ENCODE measurements at regions not wholly inside any gene's neighbourhood (a gene's known extent, or its start where the extent isn't known, plus 50 kb on each side); places are given as distances from the start of the nearest gene placed in this dataset.

DNA sequence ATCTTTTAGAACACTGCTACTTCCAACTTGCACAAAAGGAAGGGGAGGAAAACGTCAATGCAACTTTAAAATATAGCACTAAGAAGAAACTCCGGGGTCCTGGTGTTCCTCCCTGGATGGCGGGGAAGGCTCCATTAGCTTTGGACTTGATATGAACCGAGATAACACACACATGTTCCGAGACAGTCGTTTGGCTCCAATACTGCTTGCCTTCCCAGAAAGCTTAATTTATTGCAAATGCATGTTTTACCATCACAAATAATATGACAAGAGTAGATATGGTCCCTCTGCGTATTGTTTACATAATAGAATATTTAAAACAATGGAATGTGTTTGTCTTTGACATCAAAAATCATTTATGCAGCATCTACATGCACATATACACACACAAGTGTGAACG, 87.6 kb upstream of the CLMN start:
- Histone ChIP-seq H3K27me3 (ENCODE audit: control insufficient read depth, insufficient read depth, low read length) (no peaks in the 10 kb centered on the region), H3K4me2 (ENCODE audit: low read length) (no peak overlapping the region), H3K9me3 (replicated peaks; ENCODE audit: low read length) (no peaks in the 10 kb centered on the region), H3K4me1 (ENCODE audit: control insufficient read depth, insufficient read depth, low read length) (no peaks in the 10 kb centered on the region), H3K9ac (ENCODE audit: low read depth, low read length) (no peak overlapping the region), H3K36me3 (ENCODE audit: insufficient read depth, low read length) (no peaks in the 10 kb centered on the region), H3K4me3 (ENCODE audit: low read length) (no peak overlapping the region)

GRCh38 chr14:95406756-95407277, 87.1 kb upstream of the CLMN start:
- Histone ChIP-seq H3K9me3 (replicated peaks; ENCODE audit: low read length) (no peaks in the 10 kb centered on the region), H3K9ac (ENCODE audit: low read depth, low read length) (no peak overlapping the region), H3K27me3 (ENCODE audit: control insufficient read depth, insufficient read depth, low read length) (no peaks in the 10 kb centered on the region), H3K4me1 (ENCODE audit: control insufficient read depth, insufficient read depth, low read length) (no peaks in the 10 kb centered on the region), H3K4me2 (ENCODE audit: low read length) (no peak overlapping the region), H3K36me3 (ENCODE audit: insufficient read depth, low read length) (no peaks in the 10 kb centered on the region), H3K4me3 (ENCODE audit: low read length) (no peak overlapping the region)

GRCh38 chr14:95404583-95404982, 84.9 kb upstream of the CLMN start:
- H3K27me3 ChIP-seq (ENCODE audit: control insufficient read depth, insufficient read depth, low read length): no peaks in the 10 kb centered on the region
- H3K36me3 ChIP-seq (ENCODE audit: insufficient read depth, low read length): no peaks in the 10 kb centered on the region
- H3K4me1 ChIP-seq (ENCODE audit: control insufficient read depth, insufficient read depth, low read length): no peaks in the 10 kb centered on the region
- H3K4me3 ChIP-seq (ENCODE audit: low read length): no peak overlapping the region
- no peaks in the 10 kb centered on the region for H3K9me3 ChIP-seq (replicated peaks; ENCODE audit: low read length)
- H3K9ac ChIP-seq (ENCODE audit: low read depth, low read length): no peak overlapping the region
- no peak overlapping the region for H3K4me2 ChIP-seq (ENCODE audit: low read length)

DNA sequence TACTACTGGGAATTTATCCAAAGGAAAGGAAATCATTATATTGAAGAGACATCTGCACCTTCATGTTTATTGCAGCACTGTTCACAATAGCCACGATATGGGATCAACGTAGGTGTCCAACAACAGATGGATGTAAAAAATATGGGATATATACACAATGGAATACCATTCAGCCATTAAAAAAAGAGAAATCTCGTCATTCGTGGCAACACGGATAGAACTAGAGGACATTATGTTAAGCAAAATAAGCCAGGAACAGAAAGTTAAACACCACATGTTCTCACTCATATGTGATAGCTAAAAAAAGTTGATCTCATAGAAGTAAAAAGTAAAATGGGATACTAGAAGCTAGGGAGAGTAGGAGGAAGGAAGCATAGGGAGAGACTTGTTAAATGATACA, 82.9 kb upstream of the CLMN start:
- H3K4me1 ChIP-seq (ENCODE audit: control insufficient read depth, insufficient read depth, low read length): no peaks in the 10 kb centered on the region
- H3K4me3 ChIP-seq (ENCODE audit: low read length): no peak overlapping the region
- no peaks in the 10 kb centered on the region for H3K9me3 ChIP-seq (replicated peaks; ENCODE audit: low read length)
- H3K27me3 ChIP-seq (ENCODE audit: control insufficient read depth, insufficient read depth, low read length): no peaks in the 10 kb centered on the region
- no peak overlapping the region for H3K9ac ChIP-seq (ENCODE audit: low read depth, low read length)
- no peaks in the 10 kb centered on the region for H3K36me3 ChIP-seq (ENCODE audit: insufficient read depth, low read length)
- no peak overlapping the region for H3K4me2 ChIP-seq (ENCODE audit: low read length)

DNA sequence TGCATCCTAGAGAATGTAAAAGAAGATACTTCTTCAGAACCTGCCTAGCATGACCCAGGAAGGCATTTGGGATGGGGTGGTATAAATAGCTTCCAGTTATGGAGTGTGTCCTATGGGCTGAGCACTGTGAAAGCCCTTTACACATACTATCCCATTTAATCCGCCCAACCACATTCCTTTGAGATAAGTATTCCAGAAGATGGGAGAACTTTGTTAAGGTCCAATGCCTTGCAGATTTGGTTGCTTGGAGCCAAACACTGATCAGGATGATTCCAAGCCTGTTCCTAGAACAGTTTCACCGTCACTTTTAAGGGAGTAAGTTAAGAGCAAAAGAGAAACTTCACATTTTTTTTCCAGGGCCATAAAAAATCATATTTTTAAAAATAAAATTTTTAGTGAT, 82.5 kb upstream of the CLMN start:
- H3K4me2 ChIP-seq (ENCODE audit: low read length): no peak overlapping the region

GRCh38 chr14:95398630-95399547, 79.2 kb upstream of the CLMN start:
- Histone ChIP-seq H3K4me1 (ENCODE audit: control insufficient read depth, insufficient read depth, low read length) (peaks cover 4% of the 10 kb centered on the region), H3K9ac (ENCODE audit: low read depth, low read length) (no peak overlapping the region), H3K36me3 (ENCODE audit: insufficient read depth, low read length) (no peaks in the 10 kb centered on the region), H3K4me2 (ENCODE audit: low read length) (no peak overlapping the region), H3K27me3 (ENCODE audit: control insufficient read depth, insufficient read depth, low read length) (no peaks in the 10 kb centered on the region), H3K9me3 (replicated peaks; ENCODE audit: low read length) (no peaks in the 10 kb centered on the region), H3K4me3 (ENCODE audit: low read length) (no peak overlapping the region)

More for the DNA sequence above, 82.5 kb upstream of the CLMN start:
- no peaks in the 10 kb centered on the region for H3K9me3 ChIP-seq (replicated peaks; ENCODE audit: low read length)
- no peaks in the 10 kb centered on the region for H3K36me3 ChIP-seq (ENCODE audit: insufficient read depth, low read length)
- H3K4me3 ChIP-seq (ENCODE audit: low read length): no peak overlapping the region
- no peak overlapping the region for H3K9ac ChIP-seq (ENCODE audit: low read depth, low read length)
- no peaks in the 10 kb centered on the region for H3K27me3 ChIP-seq (ENCODE audit: control insufficient read depth, insufficient read depth, low read length)
- H3K4me1 ChIP-seq (ENCODE audit: control insufficient read depth, insufficient read depth, low read length): no peaks in the 10 kb centered on the region

GRCh38 chr14:95397325-95397724, 77.6 kb upstream of the CLMN start:
- H3K36me3 ChIP-seq (ENCODE audit: insufficient read depth, low read length): no peaks in the 10 kb centered on the region
- H3K9ac ChIP-seq (ENCODE audit: low read depth, low read length): no peak overlapping the region
- peaks cover 4% of the 10 kb centered on the region for H3K4me1 ChIP-seq (ENCODE audit: control insufficient read depth, insufficient read depth, low read length)
- no peaks in the 10 kb centered on the region for H3K27me3 ChIP-seq (ENCODE audit: control insufficient read depth, insufficient read depth, low read length)
- H3K9me3 ChIP-seq (replicated peaks; ENCODE audit: low read length): no peaks in the 10 kb centered on the region
- H3K4me2 ChIP-seq (ENCODE audit: low read length): no peak overlapping the region
- H3K4me3 ChIP-seq (ENCODE audit: low read length): no peak overlapping the region

GRCh38 chr14:95396221-95396620, 76.5 kb upstream of the CLMN start:
- Histone ChIP-seq H3K9me3 (replicated peaks; ENCODE audit: low read length) (no peaks in the 10 kb centered on the region), H3K4me2 (ENCODE audit: low read length) (no peak overlapping the region), H3K4me3 (ENCODE audit: low read length) (no peak overlapping the region), H3K27me3 (ENCODE audit: control insufficient read depth, insufficient read depth, low read length) (no peaks in the 10 kb centered on the region), H3K4me1 (ENCODE audit: control insufficient read depth, insufficient read depth, low read length) (peaks cover 4% of the 10 kb centered on the region), H3K9ac (ENCODE audit: low read depth, low read length) (no peak overlapping the region), H3K36me3 (ENCODE audit: insufficient read depth, low read length) (no peaks in the 10 kb centered on the region)

- no peaks in the 10 kb centered on the region for H3K36me3 ChIP-seq (ENCODE audit: insufficient read depth, low read length)
- H3K9me3 ChIP-seq (replicated peaks; ENCODE audit: low read length): no peaks in the 10 kb centered on the region
- no peaks in the 10 kb centered on the region for H3K27me3 ChIP-seq (ENCODE audit: control insufficient read depth, insufficient read depth, low read length)
- no peak overlapping the region for H3K4me3 ChIP-seq (ENCODE audit: low read length)
- H3K4me1 ChIP-seq (ENCODE audit: control insufficient read depth, insufficient read depth, low read length): peaks cover 4% of the 10 kb centered on the region
- no peak overlapping the region for H3K4me2 ChIP-seq (ENCODE audit: low read length)
- H3K9ac ChIP-seq (ENCODE audit: low read depth, low read length): no peak overlapping the region
These were observed 75.5 kb upstream of the CLMN start for GRCh38 chr14:95395098-95395737.

DNA sequence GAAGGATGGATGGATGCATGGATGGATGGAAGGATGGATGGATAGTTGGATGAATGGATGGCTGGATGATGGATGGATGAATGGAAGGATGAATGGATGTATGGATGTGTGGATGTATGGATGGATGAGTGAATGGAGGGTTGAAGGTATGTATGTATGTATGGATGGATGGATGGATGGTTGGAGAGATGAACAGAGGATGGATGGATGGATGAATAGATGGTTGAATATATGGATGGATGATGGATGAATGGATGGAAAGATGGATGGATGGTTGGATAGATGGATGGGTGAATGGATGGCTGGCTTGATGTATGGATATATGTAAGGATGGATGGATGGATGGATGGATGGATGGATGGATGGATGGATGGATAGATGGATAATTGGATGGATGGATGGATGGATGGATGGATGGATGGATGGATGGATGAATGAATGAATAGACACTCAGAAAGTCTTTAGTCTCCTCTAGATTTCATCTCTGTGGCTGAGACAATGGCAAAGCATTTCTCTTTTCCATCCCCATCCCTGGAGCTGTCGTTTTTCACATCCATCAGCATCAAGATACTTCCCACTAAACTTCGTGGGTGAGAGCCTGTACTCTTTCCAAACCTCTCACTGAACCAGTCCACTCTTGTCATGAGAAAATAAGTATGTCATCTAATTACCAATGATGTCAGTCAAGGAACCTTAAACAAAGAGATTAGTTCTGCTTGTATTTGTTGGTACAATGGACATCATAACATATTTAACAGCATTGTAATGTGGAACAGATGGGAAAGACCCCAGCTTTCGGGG, 74.8 kb upstream of the CLMN start:
- H3K4me3 ChIP-seq (ENCODE audit: low read length): no peak overlapping the region
- no peak overlapping the region for H3K9ac ChIP-seq (ENCODE audit: low read depth, low read length)
- H3K4me2 ChIP-seq (ENCODE audit: low read length): no peak overlapping the region
- no peaks in the 10 kb centered on the region for H3K9me3 ChIP-seq (replicated peaks; ENCODE audit: low read length)
- no peaks in the 10 kb centered on the region for H3K27me3 ChIP-seq (ENCODE audit: control insufficient read depth, insufficient read depth, low read length)
- H3K36me3 ChIP-seq (ENCODE audit: insufficient read depth, low read length): no peaks in the 10 kb centered on the region
- H3K4me1 ChIP-seq (ENCODE audit: control insufficient read depth, insufficient read depth, low read length): peaks cover 9% of the 10 kb centered on the region

DNA sequence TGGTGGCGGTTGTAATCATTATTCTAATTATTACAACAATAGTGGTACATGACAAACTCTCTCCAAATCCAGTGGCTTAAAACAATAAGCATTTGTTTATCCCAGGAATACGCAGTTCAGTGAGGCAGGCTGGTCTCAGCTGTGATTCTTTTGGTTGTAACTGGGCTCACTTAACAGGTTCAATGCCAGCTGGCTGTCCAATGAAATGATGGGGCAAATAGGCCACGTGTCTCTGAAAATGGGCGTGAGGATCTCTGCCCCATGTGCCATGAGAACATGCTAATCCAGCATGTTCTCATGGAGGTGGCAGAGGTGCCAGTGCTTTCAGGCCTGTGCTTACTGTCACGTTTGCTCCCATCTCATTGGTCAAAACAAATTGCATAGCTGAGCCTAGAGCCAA, 73.1 kb upstream of the CLMN start:
- Histone ChIP-seq H3K27me3 (ENCODE audit: control insufficient read depth, insufficient read depth, low read length) (no peaks in the 10 kb centered on the region), H3K36me3 (ENCODE audit: insufficient read depth, low read length) (no peaks in the 10 kb centered on the region)

More for the DNA sequence above, 73.1 kb upstream of the CLMN start:
- H3K9me3 ChIP-seq (replicated peaks; ENCODE audit: low read length): no peaks in the 10 kb centered on the region
- no peak overlapping the region for H3K9ac ChIP-seq (ENCODE audit: low read depth, low read length)
- peaks cover 22% of the 10 kb centered on the region for H3K4me1 ChIP-seq (ENCODE audit: control insufficient read depth, insufficient read depth, low read length)
- H3K4me2 ChIP-seq (ENCODE audit: low read length): no peak overlapping the region
- H3K4me3 ChIP-seq (ENCODE audit: low read length): no peak overlapping the region

Measured in skeletal muscle satellite cell (primary cell).